Uterus (tissue), 3 donors: ENCODE measurements at regions not wholly inside any gene's neighbourhood (a gene's known extent, or its start where the extent isn't known, plus 50 kb on each side); places are given as distances from the start of the nearest gene placed in this dataset.

Experiments
- DNase-seq, 2 donors: peaks; one replicate each; pipeline ENCODE4 v3.0.0-alpha.2; 2019 to 2020
- H3K27ac ChIP-seq, 2 donors: fragments of 200-600 bp; sonication (generic); 1 replicate in 1 of 2; 2 replicates in 1 of 2; pipeline ENCODE4 v1.5.1; 2016 to 2018
- H3K27me3 ChIP-seq, 2 donors: fragments of 200-600 bp; sonication (generic); one replicate each; pipeline ENCODE4 v1.5.1; 2018 to 2019; ENCODE audit warnings: control low read depth in 1 of 2
- H3K36me3 ChIP-seq, 2 donors: fragments of 200-600 bp; sonication (generic); one replicate each; pipeline ENCODE4 v1.5.1; 2019; ENCODE audit warnings: control low read depth in 1 of 2
- H3K4me1 ChIP-seq, 2 donors: fragments of 200-600 bp; sonication (generic); one replicate each; pipeline ENCODE4 v1.5.1; 2018 to 2019; ENCODE audit warnings: control low read depth in 1 of 2
- H3K4me3 ChIP-seq, 2 donors: fragments of 200-600 bp; sonication (generic); 1 replicate in 1 of 2; 2 replicates in 1 of 2; pipeline ENCODE4 v1.5.1; 2018 to 2019; ENCODE audit warnings: mild to moderate bottlenecking in 1 of 2
- H3K9me3 ChIP-seq, 2 donors: fragments of 200-600 bp; sonication (generic); one replicate each; pipeline ENCODE4 v1.5.1; 2019; ENCODE audit warnings: control low read depth in 1 of 2
- POLR2A ChIP-seq, 2 donors: fragments of 450-650 bp; IDR thresholded peaks; one replicate each; pipeline ENCODE4 v1.6.1; 2016; ENCODE audit warnings: antibody characterized with exemption in 2 of 2, mild to moderate bottlenecking in 1 of 2, moderate library complexity in 1 of 2
- intact Hi-C: fragments of 100-400 bp; cut with DNase I; formaldehyde crosslinking; loops from one replicate; pipeline ENCODE4 v1.15.1; 2023; ENCODE audit warnings: low total_unique reads
- TF ChIP-seq, protein P1 (sequence below), 4 experiments: fragments of 200-600 bp in 2 of 4; fragments of 450-650 bp in 2 of 4; sonication (generic) in 2 of 4; IDR thresholded peaks; one replicate each; pipeline ENCODE4 v1.5.1; 2016 to 2019; ENCODE audit warnings: antibody characterized with exemption in 4 of 4, mild to moderate bottlenecking in 2 of 4, moderate library complexity in 1 of 4
- donor health status: DM: yes; HTN: yes; CAD: no.

DNA sequence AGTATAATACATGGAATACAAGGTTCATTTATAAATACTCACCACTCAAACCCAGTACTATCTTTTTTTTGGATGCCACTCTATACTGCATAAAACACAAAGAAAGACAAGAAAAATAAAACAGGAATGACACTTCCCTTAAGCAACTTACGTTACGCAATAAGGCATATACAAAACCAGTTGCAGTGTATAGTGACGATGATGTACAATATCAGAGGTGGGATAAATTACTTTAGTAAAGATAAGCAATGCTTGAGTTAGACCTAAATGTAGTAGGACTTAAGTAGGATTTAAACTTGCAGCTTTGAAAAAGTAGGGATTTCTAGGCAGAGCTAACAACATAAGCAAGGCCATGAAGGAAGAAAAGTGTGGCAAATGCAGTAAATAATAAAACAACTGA, 374.9 kb downstream of the SPRY2 start:
- no peak for DNase-seq
- no peaks in the 10 kb centered on the region for H3K4me1 ChIP-seq
- H3K27me3 ChIP-seq, result no peaks in the 10 kb centered on the region
- intact Hi-C loops, result no loop called here
- no peaks in the 10 kb centered on the region for H3K9me3 ChIP-seq
- H3K4me3 ChIP-seq, result no peak overlapping the region
- H3K36me3 ChIP-seq, result no peaks in the 10 kb centered on the region
- no peak overlapping the region for H3K27ac ChIP-seq
- TF ChIP-seq POLR2A (IDR thresholded peaks at IDR 0.05), result no peak
- TF ChIP-seq, protein P1, sequence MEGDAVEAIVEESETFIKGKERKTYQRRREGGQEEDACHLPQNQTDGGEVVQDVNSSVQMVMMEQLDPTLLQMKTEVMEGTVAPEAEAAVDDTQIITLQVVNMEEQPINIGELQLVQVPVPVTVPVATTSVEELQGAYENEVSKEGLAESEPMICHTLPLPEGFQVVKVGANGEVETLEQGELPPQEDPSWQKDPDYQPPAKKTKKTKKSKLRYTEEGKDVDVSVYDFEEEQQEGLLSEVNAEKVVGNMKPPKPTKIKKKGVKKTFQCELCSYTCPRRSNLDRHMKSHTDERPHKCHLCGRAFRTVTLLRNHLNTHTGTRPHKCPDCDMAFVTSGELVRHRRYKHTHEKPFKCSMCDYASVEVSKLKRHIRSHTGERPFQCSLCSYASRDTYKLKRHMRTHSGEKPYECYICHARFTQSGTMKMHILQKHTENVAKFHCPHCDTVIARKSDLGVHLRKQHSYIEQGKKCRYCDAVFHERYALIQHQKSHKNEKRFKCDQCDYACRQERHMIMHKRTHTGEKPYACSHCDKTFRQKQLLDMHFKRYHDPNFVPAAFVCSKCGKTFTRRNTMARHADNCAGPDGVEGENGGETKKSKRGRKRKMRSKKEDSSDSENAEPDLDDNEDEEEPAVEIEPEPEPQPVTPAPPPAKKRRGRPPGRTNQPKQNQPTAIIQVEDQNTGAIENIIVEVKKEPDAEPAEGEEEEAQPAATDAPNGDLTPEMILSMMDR (IDR thresholded peaks at IDR 0.05), result no peak

DNA sequence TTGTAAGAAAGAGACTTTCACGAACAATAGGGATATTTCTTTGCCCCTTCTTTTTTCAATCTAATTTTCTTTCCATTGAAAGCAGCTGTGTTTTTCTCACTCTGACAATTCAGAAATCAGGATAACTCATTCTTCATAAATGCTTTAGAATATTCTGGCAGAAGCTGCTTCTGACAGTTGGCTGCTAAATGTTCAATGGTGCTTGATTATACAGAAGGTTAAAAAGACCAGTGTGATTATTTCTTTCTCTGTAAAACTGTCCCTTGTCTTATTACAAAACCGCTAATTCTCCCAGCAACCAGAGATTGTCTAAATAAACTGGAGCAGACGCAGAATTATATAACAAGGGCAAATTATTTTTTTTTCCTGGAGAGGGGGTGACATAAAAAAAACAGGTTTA, 394.4 kb downstream of the SPRY2 start:
- H3K4me1 ChIP-seq, result no peaks in the 10 kb centered on the region
- no peak overlapping the region for H3K27ac ChIP-seq
- intact Hi-C loops, result no loop called here
- TF ChIP-seq POLR2A (IDR thresholded peaks at IDR 0.05), result no peak
- TF ChIP-seq, protein P1 (IDR thresholded peaks at IDR 0.05), result no peak
- no peaks in the 10 kb centered on the region for H3K27me3 ChIP-seq
- H3K4me3 ChIP-seq, result no peak overlapping the region
- no peaks in the 10 kb centered on the region for H3K36me3 ChIP-seq
- H3K9me3 ChIP-seq, result no peaks in the 10 kb centered on the region
- no peak for DNase-seq

DNA sequence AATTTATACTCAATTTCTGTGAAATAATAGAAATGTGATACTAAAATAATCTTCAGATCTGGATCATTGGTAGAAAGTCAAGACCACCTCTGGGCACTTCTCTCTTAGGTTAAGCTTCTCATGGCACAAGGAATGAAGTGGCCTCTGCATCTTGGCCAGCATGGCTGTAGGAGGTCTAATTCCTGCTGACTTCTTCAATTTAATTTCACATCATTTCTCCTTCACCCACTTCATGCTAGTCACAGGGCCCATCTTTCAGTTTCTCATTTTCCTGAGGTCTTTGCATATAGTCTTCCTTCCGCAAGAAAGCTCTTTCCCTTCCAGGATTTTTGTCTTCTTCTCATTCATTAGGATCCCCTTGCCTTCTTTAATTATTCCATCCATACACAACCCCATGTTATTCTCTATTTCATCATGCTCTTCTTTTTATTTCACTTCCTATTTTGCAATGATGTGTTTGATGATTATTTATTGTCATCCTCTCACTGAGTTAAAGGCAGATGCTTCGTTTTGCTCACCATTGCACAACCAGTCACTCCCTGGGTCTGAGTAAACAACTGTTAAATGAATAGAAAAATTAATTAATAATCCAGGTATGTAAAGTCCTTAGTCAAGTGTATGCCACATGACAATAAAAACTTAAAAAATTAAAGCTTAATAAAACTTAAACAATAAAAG, 397.4 kb downstream of the SPRY2 start:
- H3K4me1 ChIP-seq, result no peaks in the 10 kb centered on the region
- no peaks in the 10 kb centered on the region for H3K9me3 ChIP-seq
- intact Hi-C loops, result no loop called here
- no peaks in the 10 kb centered on the region for H3K36me3 ChIP-seq
- H3K4me3 ChIP-seq, result no peak overlapping the region
- H3K27me3 ChIP-seq, result no peaks in the 10 kb centered on the region
- TF ChIP-seq, protein P1 (IDR thresholded peaks at IDR 0.05), result no peak
- TF ChIP-seq POLR2A (IDR thresholded peaks at IDR 0.05), result no peak
- H3K27ac ChIP-seq, result no peak overlapping the region
- no peak for DNase-seq

DNA sequence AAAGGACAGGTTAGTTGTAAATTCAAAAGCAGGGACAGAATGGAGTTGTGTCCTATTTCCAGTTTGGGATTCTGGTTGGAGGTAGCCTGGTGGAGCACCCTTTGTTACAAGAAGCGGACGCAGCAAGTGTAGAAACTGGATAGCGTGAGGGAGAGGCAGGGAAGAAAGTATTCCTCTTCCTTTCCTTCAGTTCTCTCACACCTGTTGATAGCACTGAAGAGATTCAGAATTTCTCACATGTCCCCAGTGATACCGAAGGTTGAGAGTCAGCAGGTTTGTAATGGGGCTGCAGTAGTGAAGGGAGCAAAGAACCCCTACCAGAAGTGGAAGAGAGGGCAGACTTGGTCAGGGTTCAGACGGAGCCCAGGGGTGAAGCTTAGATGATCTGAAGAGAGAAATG, 399.2 kb downstream of the SPRY2 start:
- Histone ChIP-seq H3K27ac (no peak overlapping the region), H3K9me3 (no peaks in the 10 kb centered on the region), H3K4me3 (no peak overlapping the region), H3K4me1 (no peaks in the 10 kb centered on the region), H3K36me3 (no peaks in the 10 kb centered on the region), H3K27me3 (no peaks in the 10 kb centered on the region)
- intact Hi-C loops, result no loop called here
- DNase-seq, result no peak
- no peak for TF ChIP-seq POLR2A (IDR thresholded peaks at IDR 0.05)
- TF ChIP-seq, protein P1 (IDR thresholded peaks at IDR 0.05), result no peak

DNA sequence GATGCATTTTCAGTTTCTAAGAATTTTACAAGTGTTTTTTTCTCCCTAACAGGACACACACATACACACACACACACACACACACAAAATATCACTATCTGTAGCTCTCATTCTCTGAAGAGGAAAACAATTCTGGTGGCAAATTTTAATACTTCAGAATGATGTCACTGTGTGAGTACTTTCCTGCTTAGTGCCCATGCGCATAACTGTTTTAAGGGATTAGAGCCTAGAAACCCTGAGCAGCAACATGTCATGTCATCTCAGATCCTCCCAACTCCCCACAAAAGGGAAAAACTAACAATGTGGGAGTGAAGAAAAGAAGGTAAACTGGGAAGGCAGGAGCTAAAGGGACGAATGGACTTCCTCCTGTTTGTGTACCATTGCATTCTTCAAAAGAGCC, 401.2 kb downstream of the SPRY2 start:
- no peak overlapping the region for H3K4me3 ChIP-seq
- no peak for TF ChIP-seq POLR2A (IDR thresholded peaks at IDR 0.05)
- TF ChIP-seq, protein P1 (IDR thresholded peaks at IDR 0.05), result no peak
- intact Hi-C loops, result no loop called here

More for the DNA sequence above, 401.2 kb downstream of the SPRY2 start:
- Histone ChIP-seq H3K27ac (no peak overlapping the region), H3K27me3 (no peaks in the 10 kb centered on the region), H3K36me3 (no peaks in the 10 kb centered on the region), H3K9me3 (no peaks in the 10 kb centered on the region), H3K4me1 (no peaks in the 10 kb centered on the region)
- DNase-seq, result no peak
